Tibial nerve (tissue), 4 donors: ENCODE measurements at regions not wholly inside any gene's neighbourhood (a gene's known extent, or its start where the extent isn't known, plus 50 kb on each side); places are given as distances from the start of the nearest gene placed in this dataset.
"Not testable (repeated sequence)": the region's sequence is repeated elsewhere in the genome, so short reads cannot be mapped to it uniquely, and the experiment has no call there.

Experiments used
- DNase-seq, 2 donors: peaks; one replicate each; pipeline ENCODE4 v3.0.0-alpha.2; 2019; ENCODE audit warnings: low spot score in 2 of 2
- H3K27ac ChIP-seq, 4 donors: fragments of 200-600 bp; sonication (generic) in 3 of 4; one replicate each; pipeline ENCODE4 v1.5.1; 2017 to 2019; ENCODE audit warnings: mild to moderate bottlenecking in 1 of 4
- H3K27me3 ChIP-seq, 2 donors: fragments of 200-600 bp; sonication (generic) in 1 of 2; one replicate each; pipeline versions ENCODE4 v1.5.1 to v1.6.0; 2017 to 2019
- H3K36me3 ChIP-seq, 3 donors: fragments of 200-600 bp; sonication (generic); one replicate each; pipeline ENCODE4 v1.5.1; 2018 to 2019
- H3K4me1 ChIP-seq, 4 donors: fragments of 200-600 bp; sonication (generic) in 3 of 4; one replicate each; pipeline ENCODE4 v1.5.1; 2017 to 2019
- H3K4me3 ChIP-seq, 4 donors: fragments of 200-600 bp; sonication (generic) in 3 of 4; one replicate each; pipeline ENCODE4 v1.5.1; 2017 to 2019; ENCODE audit warnings: mild to moderate bottlenecking in 1 of 4, moderate library complexity in 1 of 4
- H3K9me3 ChIP-seq, 4 donors: fragments of 200-600 bp; sonication (generic) in 3 of 4; one replicate each; pipeline ENCODE4 v1.5.1; 2017 to 2019
- CTCF ChIP-seq, 5 experiments: fragments of 200-600 bp in 3 of 5; fragments of 450-650 bp in 2 of 5; sonication (generic) in 3 of 5; IDR thresholded peaks; one replicate each; pipeline ENCODE4 v1.5.1; 2016 to 2019; ENCODE audit warnings: antibody characterized with exemption in 5 of 5, mild to moderate bottlenecking in 3 of 5, moderate library complexity in 2 of 5
- EP300 ChIP-seq, 2 donors: sonication (generic); formaldehyde crosslinking; IDR thresholded peaks; one replicate each; pipeline ENCODE4 v1.6.1; 2017; ENCODE audit warnings: antibody characterized with exemption in 2 of 2, mild to moderate bottlenecking in 1 of 2
- POLR2A ChIP-seq, 2 donors: fragments of 450-650 bp; IDR thresholded peaks; one replicate each; pipeline ENCODE4 v1.6.1; 2017; ENCODE audit warnings: antibody characterized with exemption in 2 of 2, mild to moderate bottlenecking in 2 of 2, moderate library complexity in 2 of 2
- WGBS, 2 donors: methylation state at CpG; one replicate each; pipeline ENCODE4 v1.1.5; 2018; 5-methylcytosine and 5-hydroxymethylcytosine counted together

- TF ChIP-seq CTCF (IDR thresholded peaks at IDR 0.05) (no peak), EP300 (IDR thresholded peaks at IDR 0.05) (no peak), POLR2A (IDR thresholded peaks at IDR 0.05) (no peak)
- H3K36me3 ChIP-seq = no peaks in the 10 kb centered on the region
- H3K9me3 ChIP-seq = no peaks in the 10 kb centered on the region
- H3K27me3 ChIP-seq = no peaks in the 10 kb centered on the region
- no peaks in the 10 kb centered on the region for H3K4me1 ChIP-seq
- H3K27ac ChIP-seq = no peak overlapping the region
- no peak overlapping the region for H3K4me3 ChIP-seq
- DNase-seq = no peak
- 17 to 19% methylated on average over 2 of the region's 2 CpGs for WGBS, 2 donors
These were observed 402.0 kb downstream of the ADCYAP1 start for GRCh38 chr18:1306641-1307040.

GRCh38 chr18:1308686-1309085 is 404.0 kb downstream of the ADCYAP1 start:
- no peak for DNase-seq
- TF ChIP-seq CTCF (IDR thresholded peaks at IDR 0.05) (no peak), POLR2A (IDR thresholded peaks at IDR 0.05) (no peak), EP300 (IDR thresholded peaks at IDR 0.05) (no peak)
- H3K4me1 ChIP-seq = no peaks in the 10 kb centered on the region
- WGBS, 2 donors = 82 to 89% methylated on average over 5 of the region's 5 CpGs
- H3K4me3 ChIP-seq = no peak overlapping the region
- no peaks in the 10 kb centered on the region for H3K27me3 ChIP-seq
- H3K36me3 ChIP-seq = no peaks in the 10 kb centered on the region
- no peak overlapping the region for H3K27ac ChIP-seq
- no peaks in the 10 kb centered on the region for H3K9me3 ChIP-seq

GRCh38 chr18:1311376-1311775 is 406.7 kb downstream of the ADCYAP1 start:
- Histone ChIP-seq H3K36me3 (no peaks in the 10 kb centered on the region), H3K9me3 (no peaks in the 10 kb centered on the region), H3K4me3 (no peak overlapping the region), H3K27ac (no peak overlapping the region), H3K27me3 (no peaks in the 10 kb centered on the region), H3K4me1 (no peaks in the 10 kb centered on the region)
- no peak for DNase-seq
- TF ChIP-seq EP300 (IDR thresholded peaks at IDR 0.05) = no peak
- no peak for TF ChIP-seq CTCF (IDR thresholded peaks at IDR 0.05)
- no peak for TF ChIP-seq POLR2A (IDR thresholded peaks at IDR 0.05)
- 75 to 78% methylated on average over 2 of the region's 2 CpGs for WGBS, 2 donors

- not testable (repeated sequence) for DNase-seq, H3K27me3 ChIP-seq, H3K4me1 ChIP-seq, H3K27ac ChIP-seq, H3K4me3 ChIP-seq, H3K36me3 ChIP-seq
- peaks cover 0 to 15% (median 0%) of the 10 kb centered on the region in 4 donors for H3K9me3 ChIP-seq
- WGBS, 2 donors = 82 to 88% methylated on average over 11 of the region's 11 CpGs
These were observed 430.7 kb downstream of the ADCYAP1 start for GRCh38 chr18:1335345-1335744.

- no peak for TF ChIP-seq CTCF (IDR thresholded peaks at IDR 0.05)
- TF ChIP-seq POLR2A (IDR thresholded peaks at IDR 0.05) = no peak
- TF ChIP-seq EP300 (IDR thresholded peaks at IDR 0.05) = no peak
These were observed 446.3 kb downstream of the ADCYAP1 start for GRCh38 chr18:1350931-1351450.

GRCh38 chr18:1353025-1353424 is 448.4 kb downstream of the ADCYAP1 start:
- H3K27me3 ChIP-seq = no peaks in the 10 kb centered on the region
- no peak for DNase-seq
- H3K36me3 ChIP-seq = no peaks in the 10 kb centered on the region
- no peak overlapping the region for H3K4me3 ChIP-seq
- H3K9me3 ChIP-seq = no peaks in the 10 kb centered on the region
- H3K27ac ChIP-seq = no peak overlapping the region
- H3K4me1 ChIP-seq = no peaks in the 10 kb centered on the region
- TF ChIP-seq CTCF (IDR thresholded peaks at IDR 0.05) (no peak), EP300 (IDR thresholded peaks at IDR 0.05) (no peak), POLR2A (IDR thresholded peaks at IDR 0.05) (no peak)

More at GRCh38 chr18:1350931-1351450, 446.3 kb downstream of the ADCYAP1 start:
- WGBS, 2 donors = 61 to 70% methylated on average over 4 of the region's 4 CpGs
- H3K27me3 ChIP-seq = no peaks in the 10 kb centered on the region
- no peaks in the 10 kb centered on the region for H3K9me3 ChIP-seq
- H3K36me3 ChIP-seq = no peaks in the 10 kb centered on the region
- no peak overlapping the region for H3K27ac ChIP-seq
- no peaks in the 10 kb centered on the region for H3K4me1 ChIP-seq
- no peak for DNase-seq
- no peak overlapping the region for H3K4me3 ChIP-seq
